ENCODE measurements at regions not wholly inside any gene's neighbourhood (a gene's known extent, or its start where the extent isn't known, plus 50 kb on each side); places are given as distances from the start of the nearest gene placed in this dataset.

- peak; percentile 86 for ATAC-seq
- TF ChIP-seq, protein P1, sequence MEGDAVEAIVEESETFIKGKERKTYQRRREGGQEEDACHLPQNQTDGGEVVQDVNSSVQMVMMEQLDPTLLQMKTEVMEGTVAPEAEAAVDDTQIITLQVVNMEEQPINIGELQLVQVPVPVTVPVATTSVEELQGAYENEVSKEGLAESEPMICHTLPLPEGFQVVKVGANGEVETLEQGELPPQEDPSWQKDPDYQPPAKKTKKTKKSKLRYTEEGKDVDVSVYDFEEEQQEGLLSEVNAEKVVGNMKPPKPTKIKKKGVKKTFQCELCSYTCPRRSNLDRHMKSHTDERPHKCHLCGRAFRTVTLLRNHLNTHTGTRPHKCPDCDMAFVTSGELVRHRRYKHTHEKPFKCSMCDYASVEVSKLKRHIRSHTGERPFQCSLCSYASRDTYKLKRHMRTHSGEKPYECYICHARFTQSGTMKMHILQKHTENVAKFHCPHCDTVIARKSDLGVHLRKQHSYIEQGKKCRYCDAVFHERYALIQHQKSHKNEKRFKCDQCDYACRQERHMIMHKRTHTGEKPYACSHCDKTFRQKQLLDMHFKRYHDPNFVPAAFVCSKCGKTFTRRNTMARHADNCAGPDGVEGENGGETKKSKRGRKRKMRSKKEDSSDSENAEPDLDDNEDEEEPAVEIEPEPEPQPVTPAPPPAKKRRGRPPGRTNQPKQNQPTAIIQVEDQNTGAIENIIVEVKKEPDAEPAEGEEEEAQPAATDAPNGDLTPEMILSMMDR (IDR thresholded peaks at IDR 0.05), result no peak
- intact Hi-C loops (cut with DNase I), result no loop called here
- Histone ChIP-seq H3K4me3 (no peak overlapping the region), H3K9me3 (no peaks in the 10 kb centered on the region), H3K4me1 (no peaks in the 10 kb centered on the region), H3K36me3 (no peaks in the 10 kb centered on the region), H3K27me3 (no peaks in the 10 kb centered on the region), H3K27ac (peak overlapping the region; percentile 49)
- no peak for DNase-seq
These were observed 112.9 kb downstream of the ZBTB18 start for GRCh38 chr1:244163861-244164510.

GRCh38 chr1:244164511-244164890 lies 113.4 kb downstream of the ZBTB18 start:
- no peaks in the 10 kb centered on the region for H3K9me3 ChIP-seq
- H3K27me3 ChIP-seq, result no peaks in the 10 kb centered on the region
- intact Hi-C loops (cut with DNase I), result no loop called here
- H3K27ac ChIP-seq, result peak overlapping the region; percentile 49
- DNase-seq (no peak), ATAC-seq (no peak)
- H3K36me3 ChIP-seq, result no peaks in the 10 kb centered on the region
- no peaks in the 10 kb centered on the region for H3K4me1 ChIP-seq
- H3K4me3 ChIP-seq, result no peak overlapping the region
- TF ChIP-seq, protein P1 (IDR thresholded peaks at IDR 0.05), result no peak

DNA sequence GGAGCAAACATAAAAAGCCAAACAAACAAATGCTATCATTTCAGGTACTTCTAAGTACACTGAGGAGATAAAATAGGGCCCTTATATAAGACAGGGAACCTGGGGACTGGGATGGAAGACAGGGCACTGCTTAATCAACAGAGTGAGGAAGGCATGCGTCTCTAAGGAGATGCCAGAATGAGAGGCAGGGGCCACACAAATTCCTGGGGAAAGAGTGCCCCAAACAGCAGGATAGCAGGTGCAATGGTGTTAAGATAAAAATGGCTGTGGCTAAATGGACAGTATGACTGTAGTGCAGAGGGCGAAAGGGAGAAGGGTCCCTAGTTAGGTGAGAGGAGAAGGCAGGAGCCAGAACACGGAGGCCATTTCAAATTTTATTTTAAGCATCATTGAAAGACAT lies 113.9 kb downstream of the ZBTB18 start:
- TF ChIP-seq, protein P1 (IDR thresholded peaks at IDR 0.05), result no peak
- intact Hi-C loops (cut with DNase I), result no loop called here
- no peaks in the 10 kb centered on the region for H3K4me1 ChIP-seq
- H3K4me3 ChIP-seq, result no peak overlapping the region
- ATAC-seq, result no peak
- H3K27me3 ChIP-seq, result no peaks in the 10 kb centered on the region
- no peak overlapping the region for H3K27ac ChIP-seq
- no peaks in the 10 kb centered on the region for H3K36me3 ChIP-seq
- no peak for DNase-seq
- no peaks in the 10 kb centered on the region for H3K9me3 ChIP-seq

DNA sequence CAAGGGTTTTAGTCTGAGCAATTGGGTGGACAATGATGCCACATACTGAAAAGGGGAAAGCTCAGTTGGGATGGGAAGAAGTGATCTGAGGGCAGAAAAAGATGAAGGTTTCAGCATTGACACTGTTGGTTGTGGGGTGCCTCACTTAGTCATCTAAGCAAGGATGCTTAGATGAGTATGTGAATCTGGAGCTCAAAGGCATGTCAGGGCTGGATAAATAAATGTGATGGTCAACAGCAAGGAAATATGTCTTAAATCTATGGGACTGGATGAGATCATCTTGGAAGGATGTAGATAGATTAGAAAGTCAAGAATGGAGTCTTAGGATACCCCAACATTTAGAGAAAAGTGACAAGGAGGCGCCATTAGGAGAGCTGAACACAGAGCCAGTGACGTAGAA lies 114.6 kb downstream of the ZBTB18 start:
- Histone ChIP-seq H3K4me3 (no peak overlapping the region), H3K27ac (no peak overlapping the region), H3K4me1 (no peaks in the 10 kb centered on the region), H3K9me3 (no peaks in the 10 kb centered on the region), H3K36me3 (no peaks in the 10 kb centered on the region), H3K27me3 (no peaks in the 10 kb centered on the region)
- intact Hi-C loops (cut with DNase I), result no loop called here
- no peak for DNase-seq
- TF ChIP-seq, protein P1 (IDR thresholded peaks at IDR 0.05), result no peak
- ATAC-seq, result no peak

GRCh38 chr1:244171241-244171985 lies 120.3 kb downstream of the ZBTB18 start:
- no peaks in the 10 kb centered on the region for H3K9me3 ChIP-seq
- H3K4me1 ChIP-seq, result no peaks in the 10 kb centered on the region
- no peaks in the 10 kb centered on the region for H3K36me3 ChIP-seq
- no peak overlapping the region for H3K4me3 ChIP-seq
- no peak for DNase-seq
- intact Hi-C loops (cut with DNase I), result no loop called here
- H3K27ac ChIP-seq, result no peak overlapping the region
- TF ChIP-seq, protein P1 (IDR thresholded peaks at IDR 0.05), result no peak
- no peak for ATAC-seq
- H3K27me3 ChIP-seq, result no peaks in the 10 kb centered on the region

Measured in upper lobe of right lung (tissue), 1 donor.